AG04449 (cell line): ENCODE measurements at regions not wholly inside any gene's neighbourhood (a gene's known extent, or its start where the extent isn't known, plus 50 kb on each side); places are given as distances from the start of the nearest gene placed in this dataset.
"Not testable (repeated sequence)": the region's sequence is repeated elsewhere in the genome, so short reads cannot be mapped to it uniquely, and the experiment has no call there.

ENCODE experiments used
- CTCF ChIA-PET: fragments of 350-600 bp; formaldehyde crosslinking; extraction: SDS; loops from one replicate; lab custom pipeline; 2021; ENCODE audit warnings: antibody characterized with exemption; lab: Yijun Ruan, JAX
- POLR2A ChIA-PET: fragments of 400-600, 350-600 bp; formaldehyde crosslinking; extraction: SDS; loops from one replicate; lab custom pipeline; 2020; ENCODE audit warnings: antibody characterized with exemption, inconsistent platforms; lab: Yijun Ruan, JAX
- DNase-seq: peaks from one replicate; pipeline ENCODE4 v3.0.0-alpha.2; 2010; ENCODE audit warnings: low read depth, low spot score
- H3K4me3 ChIP-seq: 2 replicates; pipeline ENCODE4 v1.5.1; 2011; ENCODE audit warnings: low read depth, mild to moderate bottlenecking, control low read depth, low read length
- TF ChIP-seq, protein P1 (sequence below): IDR thresholded peaks from one replicate; pipeline ENCODE4 v1.5.1; 2011; ENCODE audit warnings: mild to moderate bottlenecking, moderate library complexity, low read length, control low read depth, inconsistent platforms; ENCODE audit not compliant: insufficient read depth; ENCODE audit errors: missing control alignments

DNA sequence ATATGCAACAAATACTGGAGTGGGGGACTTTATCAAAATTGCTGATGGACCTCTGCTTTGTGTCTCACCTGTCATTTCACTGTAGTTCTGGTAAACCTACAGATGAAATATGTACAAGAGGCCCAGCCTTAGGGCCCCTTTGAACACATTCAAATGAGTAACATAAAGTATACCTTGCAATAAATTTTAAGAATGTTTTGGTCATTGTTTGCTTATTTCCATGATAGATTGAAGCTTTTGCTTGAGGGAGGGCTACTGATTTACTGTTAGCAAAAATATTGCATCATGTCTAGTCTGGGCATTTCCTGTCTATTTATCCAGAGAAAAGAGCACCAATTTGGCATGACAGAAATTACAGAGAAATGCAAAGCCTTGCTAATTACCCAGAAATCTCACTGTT lies 705.5 kb upstream of the PCDH9 start:
- ChIA-PET POLR2A (no interaction called here), CTCF (no interaction called here)
- no peak for DNase-seq
- no peak overlapping the region for H3K4me3 ChIP-seq
- TF ChIP-seq, protein P1, sequence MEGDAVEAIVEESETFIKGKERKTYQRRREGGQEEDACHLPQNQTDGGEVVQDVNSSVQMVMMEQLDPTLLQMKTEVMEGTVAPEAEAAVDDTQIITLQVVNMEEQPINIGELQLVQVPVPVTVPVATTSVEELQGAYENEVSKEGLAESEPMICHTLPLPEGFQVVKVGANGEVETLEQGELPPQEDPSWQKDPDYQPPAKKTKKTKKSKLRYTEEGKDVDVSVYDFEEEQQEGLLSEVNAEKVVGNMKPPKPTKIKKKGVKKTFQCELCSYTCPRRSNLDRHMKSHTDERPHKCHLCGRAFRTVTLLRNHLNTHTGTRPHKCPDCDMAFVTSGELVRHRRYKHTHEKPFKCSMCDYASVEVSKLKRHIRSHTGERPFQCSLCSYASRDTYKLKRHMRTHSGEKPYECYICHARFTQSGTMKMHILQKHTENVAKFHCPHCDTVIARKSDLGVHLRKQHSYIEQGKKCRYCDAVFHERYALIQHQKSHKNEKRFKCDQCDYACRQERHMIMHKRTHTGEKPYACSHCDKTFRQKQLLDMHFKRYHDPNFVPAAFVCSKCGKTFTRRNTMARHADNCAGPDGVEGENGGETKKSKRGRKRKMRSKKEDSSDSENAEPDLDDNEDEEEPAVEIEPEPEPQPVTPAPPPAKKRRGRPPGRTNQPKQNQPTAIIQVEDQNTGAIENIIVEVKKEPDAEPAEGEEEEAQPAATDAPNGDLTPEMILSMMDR: no peak

DNA sequence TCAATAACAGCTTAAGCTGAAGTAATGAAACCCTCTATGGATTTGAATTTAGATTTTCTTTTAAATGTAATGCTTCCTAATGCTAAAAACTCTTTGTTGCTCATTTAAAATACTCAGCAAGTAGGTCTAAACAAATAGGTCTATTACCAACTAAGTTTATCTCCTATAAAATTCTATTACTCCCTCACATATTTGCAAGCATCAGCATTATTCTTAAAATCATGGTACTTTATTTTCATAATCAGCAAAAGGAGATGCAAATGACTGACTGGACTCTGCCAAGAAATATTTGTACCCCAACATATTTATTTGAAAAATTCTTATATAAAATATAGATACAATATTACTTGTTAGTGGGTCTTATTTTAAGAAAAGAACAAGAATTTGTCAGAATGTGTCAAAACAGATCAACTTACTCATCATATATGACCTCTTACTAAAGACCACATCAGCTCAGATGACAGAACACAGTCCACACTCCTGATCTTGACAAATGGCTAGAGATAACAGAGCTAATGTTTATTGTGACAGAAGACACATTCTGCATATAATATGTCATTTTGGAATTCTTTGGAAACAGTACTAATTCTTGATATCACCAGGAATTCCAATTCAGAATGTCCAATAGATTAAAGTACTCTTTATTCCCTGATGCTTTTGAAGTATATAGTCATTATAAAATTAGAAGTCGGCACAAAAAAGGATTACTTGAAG lies 704.6 kb upstream of the PCDH9 start:
- ChIA-PET CTCF (no interaction called here), POLR2A (no interaction called here)
- TF ChIP-seq, protein P1: no peak
- H3K4me3 ChIP-seq: no peak overlapping the region
- no peak for DNase-seq

DNA sequence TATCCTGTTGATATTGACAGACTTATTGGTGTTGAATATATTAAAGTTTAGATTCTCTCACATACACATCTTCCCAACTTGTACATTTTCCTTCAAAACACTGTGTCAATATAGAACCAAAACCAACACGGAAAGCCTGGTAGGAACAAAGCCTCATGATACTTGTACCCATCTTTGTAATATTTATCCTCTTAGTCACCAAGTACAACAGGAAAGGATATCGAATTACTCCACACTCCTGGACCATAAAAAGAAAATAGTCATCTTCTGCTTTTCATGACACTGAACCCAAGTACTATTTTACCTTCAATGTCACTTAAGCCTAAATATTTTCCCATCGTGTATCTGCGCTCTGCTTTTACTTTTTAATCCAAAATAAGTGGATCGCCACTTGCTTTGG lies 702.9 kb upstream of the PCDH9 start:
- no peak for DNase-seq
- CTCF ChIA-PET: no interaction called here
- TF ChIP-seq, protein P1: no peak
- POLR2A ChIA-PET: no interaction called here
- H3K4me3 ChIP-seq: no peak overlapping the region

DNA sequence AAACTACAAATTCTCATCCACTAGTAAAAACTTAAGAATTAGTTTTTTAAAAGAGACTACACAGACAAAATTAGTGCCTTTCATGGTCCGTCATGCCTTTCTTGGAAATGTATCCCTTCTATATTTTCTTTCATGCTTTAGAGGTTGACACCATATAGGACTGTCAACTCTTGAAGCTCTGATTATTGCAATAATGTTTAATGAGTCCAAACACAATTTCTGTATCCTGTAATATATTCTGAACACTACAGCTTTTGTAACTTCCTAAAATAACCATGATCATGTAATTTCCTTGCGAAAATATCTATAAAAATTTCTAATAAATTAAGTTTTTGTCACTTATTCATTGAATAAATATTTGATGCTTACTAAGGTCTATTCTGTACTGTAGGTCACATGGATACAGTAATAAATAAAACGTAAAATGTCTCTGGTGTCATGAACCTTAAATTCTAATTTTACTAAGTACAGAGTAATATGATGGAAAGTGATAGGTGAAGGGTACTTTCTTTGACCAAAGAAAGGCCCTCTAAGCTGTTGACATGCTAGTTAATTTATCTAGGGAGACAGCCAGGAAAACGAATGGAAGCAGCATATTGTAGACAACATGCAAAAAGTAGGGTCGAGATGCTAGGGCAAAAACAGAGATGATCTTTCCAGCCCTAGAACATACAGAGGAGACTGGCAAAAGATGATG lies 687.3 kb upstream of the PCDH9 start:
- TF ChIP-seq, protein P1: no peak
- CTCF ChIA-PET: no interaction called here
- DNase-seq: no peak
- POLR2A ChIA-PET: no interaction called here
- no peak overlapping the region for H3K4me3 ChIP-seq

DNA sequence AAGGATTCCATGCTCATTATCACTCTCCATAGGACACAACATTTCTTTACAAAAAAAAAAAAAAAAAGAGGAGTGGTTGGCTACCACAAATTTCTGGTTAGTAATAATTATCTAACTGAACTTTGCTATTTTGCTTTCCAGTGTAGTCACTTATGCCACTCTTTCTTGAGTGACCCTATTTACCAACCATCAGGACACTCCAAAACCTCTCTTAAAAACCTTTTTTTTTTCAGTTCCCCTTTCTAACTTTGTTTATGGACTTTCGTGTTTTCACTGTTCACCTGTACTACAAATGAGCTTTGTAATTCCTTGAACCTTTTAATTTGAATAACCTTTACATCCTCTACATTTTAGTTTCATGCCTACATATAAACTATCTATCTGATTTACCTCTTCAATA lies 686.5 kb upstream of the PCDH9 start:
- TF ChIP-seq, protein P1: no peak
- no peak overlapping the region for H3K4me3 ChIP-seq
- ChIA-PET POLR2A (no interaction called here), CTCF (no interaction called here)
- no peak for DNase-seq

DNA sequence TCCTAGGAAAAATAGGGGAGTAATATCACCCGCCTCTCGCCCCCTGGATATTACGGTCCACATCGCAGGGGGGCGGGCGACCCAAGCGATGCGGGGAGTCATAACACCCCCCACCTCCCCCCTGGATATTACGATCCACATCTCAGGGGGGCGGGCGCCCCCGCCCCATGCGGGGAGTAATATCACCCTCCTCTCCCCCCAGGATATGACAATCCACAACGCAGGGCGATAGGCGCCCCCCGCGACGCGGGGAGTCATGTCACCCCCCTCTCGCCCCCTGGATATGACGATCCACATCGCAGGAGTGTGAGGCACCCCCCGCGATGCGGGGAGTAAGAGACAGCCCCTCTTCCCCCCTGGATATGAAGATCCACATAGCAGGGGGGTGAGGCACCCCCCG lies 684.4 kb upstream of the PCDH9 start:
- POLR2A ChIA-PET: no interaction called here
- H3K4me3 ChIP-seq: no peak overlapping the region
- TF ChIP-seq, protein P1: no peak
- CTCF ChIA-PET: no interaction called here
- no peak for DNase-seq

DNA sequence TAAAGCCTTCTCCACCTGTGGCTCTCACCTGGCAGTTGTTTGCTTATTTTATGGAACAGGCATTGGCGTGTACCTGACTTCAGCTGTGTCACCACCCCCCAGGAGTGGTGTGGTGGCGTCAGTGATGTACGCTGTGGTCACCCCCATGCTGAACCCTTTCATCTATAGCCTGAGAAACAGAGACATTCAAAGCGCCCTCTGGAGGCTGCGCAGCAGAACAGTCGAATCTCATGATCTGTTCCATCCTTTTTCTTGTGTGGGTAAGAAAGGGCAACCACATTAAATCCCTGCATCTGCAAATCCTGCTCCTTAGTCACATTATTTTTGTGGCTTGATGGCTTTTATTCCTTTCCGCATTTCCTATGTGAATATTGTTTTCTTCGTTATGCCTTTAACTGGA lies 672.8 kb upstream of the PCDH9 start:
- POLR2A ChIA-PET, CTCF ChIA-PET, DNase-seq, H3K4me3 ChIP-seq: not testable (repeated sequence)
